Stomach (tissue), 8 donors: ENCODE measurements at regions not wholly inside any gene's neighbourhood (a gene's known extent, or its start where the extent isn't known, plus 50 kb on each side); places are given as distances from the start of the nearest gene placed in this dataset.
A peak's percentile ranks its signal among the peaks of the same experiment; 100 is the strongest.

Experiments
- DNase-seq, 2 donors: peaks; one replicate each; pipeline versions ENCODE4 v3.0.0 to v3.0.0-alpha.2; 2013 to 2019
- H3K27ac ChIP-seq, 5 donors: fragments of 200-600 bp in 4 of 5; sonication (generic) in 4 of 5; one replicate each; pipeline ENCODE4 v1.5.1; 2013 to 2019; ENCODE audit warnings: mild to moderate bottlenecking in 1 of 5, moderate library complexity in 1 of 5
- H3K27me3 ChIP-seq, 3 donors: fragments of 200-600 bp; sonication (generic); one replicate each; pipeline ENCODE4 v1.5.1; 2017 to 2019; ENCODE audit warnings: mixed run types in 1 of 3
- H3K36me3 ChIP-seq, 4 donors: fragments of 200-600 bp; sonication (generic); 1 replicate in 3 of 4; 2 replicates in 1 of 4; pipeline ENCODE4 v1.5.1; 2016 to 2019
- H3K4me1 ChIP-seq, 4 donors: fragments of 200-600 bp; sonication (generic); one replicate each; pipeline ENCODE4 v1.5.1; 2016 to 2019
- H3K4me3 ChIP-seq, 4 donors: fragments of 200-600 bp; sonication (generic) in 3 of 4; one replicate each; pipeline ENCODE4 v1.5.1; 2016 to 2019; ENCODE audit warnings: mild to moderate bottlenecking in 1 of 4
- H3K9me3 ChIP-seq, 4 donors: fragments of 200-600 bp; sonication (generic); one replicate each; pipeline ENCODE4 v1.5.1; 2016 to 2019
- EP300 ChIP-seq: sonication (generic); formaldehyde crosslinking; IDR thresholded peaks from one replicate; pipeline ENCODE4 v1.6.1; 2017; ENCODE audit warnings: antibody characterized with exemption
- POLR2A ChIP-seq, 4 donors: fragments of 450-650 bp; IDR thresholded peaks; one replicate each; pipeline ENCODE4 v1.6.1; 2016; ENCODE audit warnings: antibody characterized with exemption in 4 of 4, control low read depth in 2 of 4, mild to moderate bottlenecking in 1 of 4, moderate library complexity in 1 of 4
- POLR2AphosphoS5 ChIP-seq, 3 donors: sonication (generic); formaldehyde crosslinking; IDR thresholded peaks; one replicate each; pipeline ENCODE4 v1.6.1; 2016; ENCODE audit warnings: antibody characterized with exemption in 3 of 3
- WGBS, 5 donors: extraction: QIAGEN DNeasy Blood & Tissue Kit in 3 of 5; methylation state at CpG; one replicate each; pipeline versions ENCODE4 v1.1.5 to v1.1.7; 2013 to 2018; 5-methylcytosine and 5-hydroxymethylcytosine counted together
- intact Hi-C: fragments of 100-400 bp; cut with DNase I; formaldehyde crosslinking; loops from one replicate; pipeline ENCODE4 v1.15.1; 2023; ENCODE audit warnings: low total_unique reads
- TF ChIP-seq, protein P1 (sequence below), 7 experiments: fragments of 450-650 bp in 4 of 7; fragments of 200-600 bp in 3 of 7; sonication (generic) in 3 of 7; IDR thresholded peaks; one replicate each; pipeline ENCODE4 v1.5.1; 2016 to 2019; ENCODE audit warnings: antibody characterized with exemption in 7 of 7, control low read depth in 2 of 7, mild to moderate bottlenecking in 1 of 7
- donor health status: healthy with polysubstance abuse.
- donor health status: Bipolar disorder and iron deficiency.
- donor health status: healthy.

DNA sequence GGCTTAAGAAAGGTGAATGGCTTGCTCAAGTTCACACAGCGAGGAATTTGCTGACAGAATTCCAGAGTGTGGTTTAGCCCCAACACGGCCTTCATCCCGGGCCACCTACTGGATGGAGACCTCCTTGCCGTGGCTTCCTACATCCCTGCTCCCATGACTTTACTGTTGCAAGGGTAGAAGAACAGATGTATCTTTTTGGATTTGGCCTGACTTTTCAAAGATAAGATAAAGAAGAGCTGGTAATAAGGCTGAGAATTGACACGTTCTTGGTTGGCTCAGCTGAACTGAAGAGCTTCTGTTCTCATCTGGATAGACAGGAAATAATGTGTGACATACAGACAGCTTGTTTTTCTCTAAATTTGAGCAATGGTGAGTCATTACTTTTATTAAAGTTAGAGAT lies 113.1 kb downstream of the KLF5 start:
- Histone ChIP-seq H3K9me3 (no peaks in the 10 kb centered on the region), H3K4me1 (peaks cover 0 to 22% (median 14%) of the 10 kb centered on the region in 4 donors), H3K4me3 (no peak overlapping the region), H3K27ac (peak overlapping the region in 2 of 5 donors; percentile 69 to 81), H3K27me3 (no peaks in the 10 kb centered on the region), H3K36me3 (no peaks in the 10 kb centered on the region)
- TF ChIP-seq EP300, result no peak
- TF ChIP-seq POLR2AphosphoS5 (IDR thresholded peaks at IDR 0.05), result no peak
- TF ChIP-seq POLR2A (IDR thresholded peaks at IDR 0.05), result no peak
- TF ChIP-seq, protein P1, sequence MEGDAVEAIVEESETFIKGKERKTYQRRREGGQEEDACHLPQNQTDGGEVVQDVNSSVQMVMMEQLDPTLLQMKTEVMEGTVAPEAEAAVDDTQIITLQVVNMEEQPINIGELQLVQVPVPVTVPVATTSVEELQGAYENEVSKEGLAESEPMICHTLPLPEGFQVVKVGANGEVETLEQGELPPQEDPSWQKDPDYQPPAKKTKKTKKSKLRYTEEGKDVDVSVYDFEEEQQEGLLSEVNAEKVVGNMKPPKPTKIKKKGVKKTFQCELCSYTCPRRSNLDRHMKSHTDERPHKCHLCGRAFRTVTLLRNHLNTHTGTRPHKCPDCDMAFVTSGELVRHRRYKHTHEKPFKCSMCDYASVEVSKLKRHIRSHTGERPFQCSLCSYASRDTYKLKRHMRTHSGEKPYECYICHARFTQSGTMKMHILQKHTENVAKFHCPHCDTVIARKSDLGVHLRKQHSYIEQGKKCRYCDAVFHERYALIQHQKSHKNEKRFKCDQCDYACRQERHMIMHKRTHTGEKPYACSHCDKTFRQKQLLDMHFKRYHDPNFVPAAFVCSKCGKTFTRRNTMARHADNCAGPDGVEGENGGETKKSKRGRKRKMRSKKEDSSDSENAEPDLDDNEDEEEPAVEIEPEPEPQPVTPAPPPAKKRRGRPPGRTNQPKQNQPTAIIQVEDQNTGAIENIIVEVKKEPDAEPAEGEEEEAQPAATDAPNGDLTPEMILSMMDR (IDR thresholded peaks at IDR 0.05), result no peak
- WGBS, 5 donors, result 73 to 87% (median 78%) methylated on average over 5 of the region's 5 CpGs
- intact Hi-C loops, result no loop called here
- DNase-seq, result no peak

DNA sequence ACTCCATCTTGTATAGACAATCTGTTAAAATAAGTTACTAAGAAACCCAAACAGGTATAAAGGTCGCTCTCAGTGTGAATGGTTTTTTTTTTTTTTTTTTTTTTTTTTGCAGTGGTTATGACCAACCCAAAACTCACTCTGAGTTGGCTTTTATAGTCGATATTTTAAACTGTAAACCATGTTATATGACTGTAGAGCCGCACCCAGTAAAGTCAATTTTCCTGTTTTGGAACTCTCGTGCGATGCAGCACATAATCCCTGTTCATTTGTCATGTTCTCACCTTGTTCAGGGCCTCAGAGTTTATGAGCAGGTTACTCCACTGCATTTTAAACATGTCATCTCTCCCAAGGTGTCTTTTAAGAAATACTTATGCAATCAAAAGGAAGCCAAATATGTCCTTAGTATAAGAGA lies 112.5 kb downstream of the KLF5 start:
- intact Hi-C loops, result no loop called here
- Histone ChIP-seq H3K9me3 (no peaks in the 10 kb centered on the region), H3K27me3 (no peaks in the 10 kb centered on the region), H3K27ac (peak overlapping the region in 2 of 5 donors; percentile 69 to 81), H3K36me3 (no peaks in the 10 kb centered on the region), H3K4me3 (no peak overlapping the region), H3K4me1 (peaks cover 0 to 27% (median 14%) of the 10 kb centered on the region in 4 donors)
- peak in 1 of 2 donors; percentile 86 for DNase-seq
- TF ChIP-seq POLR2AphosphoS5 (IDR thresholded peaks at IDR 0.05) (no peak), POLR2A (IDR thresholded peaks at IDR 0.05) (no peak), EP300 (no peak)
- 42 to 70% (median 45%) methylated on average over 5 of the region's 5 CpGs for WGBS, 5 donors

DNA sequence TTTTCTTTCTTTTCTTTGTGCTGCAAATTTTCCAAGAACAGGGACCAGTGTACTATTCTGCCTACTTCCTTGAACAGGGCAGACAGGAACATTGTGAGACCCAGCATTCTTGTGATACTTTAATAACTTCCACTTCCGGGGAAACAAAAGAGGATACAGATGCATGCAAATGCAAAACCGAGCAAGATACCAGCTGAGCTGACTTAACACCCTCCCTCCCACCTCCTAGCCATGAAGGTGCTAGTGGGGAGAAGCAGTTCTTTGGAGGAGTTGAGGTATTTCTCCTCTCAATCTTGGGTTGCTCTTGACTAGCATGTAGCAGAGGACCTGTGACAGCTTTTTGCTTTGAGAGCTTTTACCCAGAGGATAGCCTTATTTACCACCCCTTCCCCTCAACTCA lies 111.2 kb downstream of the KLF5 start:
- intact Hi-C loops, result no loop called here

DNA sequence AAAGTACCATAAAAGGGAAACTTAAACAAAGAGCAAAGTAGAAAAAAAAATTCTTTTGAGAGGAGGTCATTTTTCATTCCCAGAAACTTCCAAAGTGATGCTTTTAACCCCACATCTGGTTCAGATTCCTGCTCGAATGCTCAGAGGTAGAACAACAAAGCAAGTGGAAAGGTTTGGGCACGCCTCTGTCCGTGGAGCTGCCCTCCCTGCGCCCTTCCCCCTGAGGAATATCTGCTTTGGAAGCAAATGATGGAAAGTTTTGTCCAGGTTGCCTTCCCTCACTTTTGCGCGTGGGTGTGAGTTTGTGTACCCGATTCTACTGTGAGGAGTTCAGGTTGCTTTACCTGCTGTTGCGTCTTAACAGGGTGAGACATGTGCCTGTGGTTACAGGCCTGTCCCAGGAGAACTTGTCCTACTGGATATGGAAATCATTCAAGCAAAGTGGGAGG lies 110.2 kb downstream of the KLF5 start:
- no peak overlapping the region for H3K4me3 ChIP-seq
- intact Hi-C loops, result no loop called here
- peaks cover 0 to 27% (median 16%) of the 10 kb centered on the region in 4 donors for H3K4me1 ChIP-seq
- no peaks in the 10 kb centered on the region for H3K27me3 ChIP-seq
- peak; percentile 29 to 53 for DNase-seq
- H3K9me3 ChIP-seq, result no peaks in the 10 kb centered on the region
- TF ChIP-seq EP300, result no peak
- no peak for TF ChIP-seq POLR2AphosphoS5 (IDR thresholded peaks at IDR 0.05)
- TF ChIP-seq, protein P1 (IDR thresholded peaks at IDR 0.05), result no peak
- no peak for TF ChIP-seq POLR2A (IDR thresholded peaks at IDR 0.05)
- no peaks in the 10 kb centered on the region for H3K36me3 ChIP-seq
- WGBS, 5 donors, result 33 to 72% (median 52%) methylated on average over 8 of the region's 8 CpGs
- H3K27ac ChIP-seq, result peak overlapping the region; percentile 6 to 81 (median 57)

More for the DNA sequence above, 111.2 kb downstream of the KLF5 start:
- no peaks in the 10 kb centered on the region for H3K27me3 ChIP-seq
- no peak for DNase-seq
- peak overlapping the region in 3 of 5 donors; percentile 21 to 81 (median 68) for H3K27ac ChIP-seq
- WGBS, 5 donors, result 6 to 22% (median 13%) methylated on average over 2 of the region's 2 CpGs
- no peak overlapping the region for H3K4me3 ChIP-seq
- H3K9me3 ChIP-seq, result no peaks in the 10 kb centered on the region
- peaks cover 0 to 27% (median 16%) of the 10 kb centered on the region in 4 donors for H3K4me1 ChIP-seq
- TF ChIP-seq EP300, result no peak
- no peak for TF ChIP-seq POLR2A (IDR thresholded peaks at IDR 0.05)
- TF ChIP-seq POLR2AphosphoS5 (IDR thresholded peaks at IDR 0.05), result no peak
- TF ChIP-seq, protein P1 (IDR thresholded peaks at IDR 0.05), result no peak
- no peaks in the 10 kb centered on the region for H3K36me3 ChIP-seq

DNA sequence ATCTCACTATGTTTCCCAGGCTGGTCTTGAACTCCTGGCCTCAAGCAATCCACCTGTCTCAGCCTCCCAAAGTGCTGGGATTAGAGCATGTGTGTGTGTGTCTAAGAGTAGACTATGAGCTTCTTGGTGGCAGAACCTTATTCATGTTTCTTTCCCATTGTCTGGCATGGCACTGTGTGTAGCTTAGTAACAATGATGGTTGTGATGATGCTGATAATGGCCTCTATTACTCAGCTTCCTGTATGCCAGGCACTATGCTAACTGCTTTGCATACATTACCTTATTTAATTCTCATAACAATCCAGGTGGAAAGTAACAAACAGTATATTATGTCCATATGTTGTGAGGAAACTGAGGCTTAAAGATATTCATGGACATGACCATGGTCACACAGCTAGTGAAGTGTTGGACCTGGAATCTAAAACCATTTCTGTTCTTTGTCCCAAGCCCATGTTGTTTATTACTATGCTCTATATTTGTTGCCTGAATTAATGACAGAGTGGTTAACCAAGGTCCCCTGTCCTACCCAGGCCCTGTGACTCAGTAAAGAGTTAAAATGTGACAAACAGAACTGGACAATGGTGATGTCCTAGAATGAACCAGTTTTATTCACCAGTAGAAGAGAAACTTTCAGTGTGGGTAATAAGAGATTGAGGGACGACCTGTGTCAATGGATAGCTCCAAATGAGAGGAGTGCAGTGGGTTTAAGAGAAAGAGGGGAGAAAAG lies 109.6 kb downstream of the KLF5 start:
- intact Hi-C loops, result no loop called here
- peak overlapping the region in 4 of 5 donors; percentile 6 to 81 (median 62) for H3K27ac ChIP-seq
- WGBS, 5 donors, result 26 to 83% (median 71%) methylated on average over 1 of the region's 1 CpG
- H3K9me3 ChIP-seq, result no peaks in the 10 kb centered on the region
- H3K27me3 ChIP-seq, result no peaks in the 10 kb centered on the region
- H3K36me3 ChIP-seq, result no peaks in the 10 kb centered on the region
- TF ChIP-seq, protein P1 (IDR thresholded peaks at IDR 0.05), result no peak
- TF ChIP-seq EP300, result no peak
- no peak for TF ChIP-seq POLR2A (IDR thresholded peaks at IDR 0.05)
- TF ChIP-seq POLR2AphosphoS5 (IDR thresholded peaks at IDR 0.05), result no peak
- H3K4me1 ChIP-seq, result peaks cover 0 to 27% (median 16%) of the 10 kb centered on the region in 4 donors
- H3K4me3 ChIP-seq, result no peak overlapping the region
- DNase-seq, result peak in 1 of 2 donors; percentile 32
